Smooth muscle cell (in vitro differentiated cells): ENCODE measurements at regions not wholly inside any gene's neighbourhood (a gene's known extent, or its start where the extent isn't known, plus 50 kb on each side); places are given as distances from the start of the nearest gene placed in this dataset.

Experiments
- DNase-seq: peaks from one replicate; lab custom pipeline; 2025; ENCODE audit not compliant: unreplicated experiment; lab: John Stamatoyannopoulos, UW
- H2AFZ ChIP-seq: fragments of 200-600 bp; sonication (generic); 2 replicates; pipeline ENCODE4 v1.6.0; 2016; ENCODE audit warnings: antibody characterized with exemption, low read depth, mild to moderate bottlenecking
- H3F3A ChIP-seq: fragments of 200-600 bp; sonication (generic); 2 replicates; pipeline ENCODE4 v1.6.0; 2017; ENCODE audit warnings: antibody characterized with exemption, low read depth
- H3K27ac ChIP-seq: fragments of 200-600 bp; sonication (generic); 2 replicates; pipeline ENCODE4 v1.5.1; 2016; ENCODE audit warnings: low read depth, mild to moderate bottlenecking
- H3K27me3 ChIP-seq: fragments of 200-600 bp; sonication (generic); 2 replicates; pipeline ENCODE4 v1.6.1; 2016; ENCODE audit warnings: low read depth, mild to moderate bottlenecking
- H3K36me3 ChIP-seq: fragments of 200-600 bp; sonication (generic); 2 replicates; pipeline ENCODE4 v1.5.1; 2016; ENCODE audit warnings: low read depth
- H3K4me1 ChIP-seq: fragments of 200-600 bp; sonication (generic); 2 replicates; pipeline ENCODE4 v1.5.1; 2016; ENCODE audit warnings: low read depth
- H3K4me2 ChIP-seq: fragments of 200-600 bp; sonication (generic); 2 replicates; pipeline ENCODE4 v1.6.0; 2016; ENCODE audit warnings: mild to moderate bottlenecking
- H3K4me3 ChIP-seq: fragments of 200-600 bp; sonication (generic); 2 replicates; pipeline ENCODE4 v1.5.1; 2016; ENCODE audit warnings: mild to moderate bottlenecking
- H3K79me2 ChIP-seq: fragments of 200-600 bp; sonication (generic); 2 replicates; pipeline ENCODE4 v1.6.0; 2016; ENCODE audit warnings: low read depth, mild to moderate bottlenecking
- H3K9ac ChIP-seq: fragments of 200-600 bp; sonication (generic); 2 replicates; pipeline ENCODE4 v1.6.0; 2016; ENCODE audit warnings: low read depth
- H3K9me3 ChIP-seq: fragments of 200-600 bp; sonication (generic); replicated peaks from 2 replicates; pipeline ENCODE4 v1.5.1; 2016; ENCODE audit warnings: low read depth
- H4K20me1 ChIP-seq: fragments of 200-600 bp; sonication (generic); 2 replicates; pipeline ENCODE4 v1.6.0; 2016; ENCODE audit warnings: low read depth
- CTCF ChIP-seq: fragments of 200-600 bp; sonication (generic); IDR thresholded peaks from 2 replicates; pipeline ENCODE4 v1.5.1; 2017; ENCODE audit warnings: borderline replicate concordance, mild to moderate bottlenecking, antibody characterized with exemption; ENCODE audit not compliant: insufficient read depth, poor library complexity, severe bottlenecking
- WGBS: methylation state at CpG from one replicate; pipeline ENCODE4 v1.1.7; 2016; ENCODE audit warnings: low lambda C conversion rate; 5-methylcytosine and 5-hydroxymethylcytosine counted together

DNA sequence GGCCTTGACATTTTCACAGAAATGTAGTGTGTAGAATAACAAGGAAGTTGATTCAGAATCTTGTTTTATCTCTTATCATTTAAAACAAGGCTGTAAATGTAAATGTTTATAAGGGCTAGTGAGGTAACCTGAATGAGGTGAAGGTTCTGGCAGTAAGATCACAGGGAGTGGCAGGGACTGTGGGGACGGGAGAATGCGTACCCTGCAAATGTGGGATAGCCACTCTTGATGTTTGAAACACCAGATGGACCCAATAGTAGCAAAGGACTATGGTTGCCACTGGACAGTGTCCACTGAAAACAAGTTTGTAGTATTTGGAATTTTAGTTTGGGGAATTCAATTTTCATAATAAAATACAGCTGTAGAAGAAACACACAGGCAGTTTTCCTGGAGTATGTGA is 155.3 kb downstream of the FHIP1A start:
- DNase-seq = no peak
- no peak overlapping the region for H3K27ac ChIP-seq
- no peaks in the 10 kb centered on the region for H3K36me3 ChIP-seq
- no peaks in the 10 kb centered on the region for H3K9me3 ChIP-seq
- H4K20me1 ChIP-seq = no peaks in the 10 kb centered on the region
- no peak overlapping the region for H2AFZ ChIP-seq
- no peak overlapping the region for H3K4me3 ChIP-seq
- no peak overlapping the region for H3K9ac ChIP-seq
- WGBS = 87% methylated on average over 2 of the region's 2 CpGs
- no peaks in the 10 kb centered on the region for H3K4me1 ChIP-seq
- H3F3A ChIP-seq = no peaks in the 10 kb centered on the region
- TF ChIP-seq CTCF = no peak
- H3K79me2 ChIP-seq = no peaks in the 10 kb centered on the region
- no peaks in the 10 kb centered on the region for H3K27me3 ChIP-seq
- no peak overlapping the region for H3K4me2 ChIP-seq

DNA sequence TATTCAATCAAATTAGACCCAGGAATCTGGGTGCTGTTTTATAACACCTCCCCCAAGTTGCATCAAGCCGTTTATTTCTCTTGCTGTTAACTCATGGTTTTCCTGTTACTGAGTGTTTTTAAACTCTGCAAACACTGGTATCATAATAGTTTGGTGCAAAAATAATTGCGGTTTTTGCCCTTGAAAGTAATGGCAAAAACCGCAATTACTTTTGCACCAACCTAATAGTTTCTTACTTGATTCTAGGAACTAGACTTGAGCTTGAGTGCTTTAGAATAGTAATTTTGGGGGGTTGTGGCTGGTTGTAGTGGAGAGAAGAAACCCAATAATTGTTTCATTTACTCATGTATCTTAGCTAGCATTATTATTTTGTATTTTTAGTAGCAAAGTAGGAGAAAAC is 156.6 kb downstream of the FHIP1A start:
- WGBS = 94% methylated on average over 3 of the region's 3 CpGs
- H3K4me1 ChIP-seq = no peaks in the 10 kb centered on the region

GRCh38 chr4:151566053-151566452 is 157.1 kb downstream of the FHIP1A start:
- TF ChIP-seq CTCF = no peak
- Histone ChIP-seq H2AFZ (no peak overlapping the region), H3K27ac (no peak overlapping the region), H3K27me3 (no peaks in the 10 kb centered on the region), H3K9ac (no peak overlapping the region), H3K79me2 (no peaks in the 10 kb centered on the region), H3K9me3 (no peaks in the 10 kb centered on the region), H3K4me2 (no peak overlapping the region), H3F3A (no peaks in the 10 kb centered on the region), H3K4me1 (no peaks in the 10 kb centered on the region), H4K20me1 (no peaks in the 10 kb centered on the region), H3K4me3 (no peak overlapping the region), H3K36me3 (no peaks in the 10 kb centered on the region)
- DNase-seq = no peak
- 90% methylated on average over 3 of the region's 3 CpGs for WGBS

More for the DNA sequence above, 156.6 kb downstream of the FHIP1A start:
- no peak overlapping the region for H2AFZ ChIP-seq
- no peaks in the 10 kb centered on the region for H3K79me2 ChIP-seq
- H3K4me3 ChIP-seq = no peak overlapping the region
- H3K4me2 ChIP-seq = no peak overlapping the region
- H3K9ac ChIP-seq = no peak overlapping the region
- no peaks in the 10 kb centered on the region for H3K36me3 ChIP-seq
- no peaks in the 10 kb centered on the region for H3F3A ChIP-seq
- TF ChIP-seq CTCF = no peak
- no peaks in the 10 kb centered on the region for H4K20me1 ChIP-seq
- H3K27me3 ChIP-seq = no peaks in the 10 kb centered on the region
- no peaks in the 10 kb centered on the region for H3K9me3 ChIP-seq
- no peak overlapping the region for H3K27ac ChIP-seq
- DNase-seq = no peak

GRCh38 chr4:151567056-151567455 is 158.1 kb downstream of the FHIP1A start:
- no peaks in the 10 kb centered on the region for H3K36me3 ChIP-seq
- no peak overlapping the region for H3K4me2 ChIP-seq
- H3K4me3 ChIP-seq = no peak overlapping the region
- no peak for DNase-seq
- no peak overlapping the region for H2AFZ ChIP-seq
- no peaks in the 10 kb centered on the region for H3K9me3 ChIP-seq
- H3K27me3 ChIP-seq = no peaks in the 10 kb centered on the region
- TF ChIP-seq CTCF = no peak
- H3K9ac ChIP-seq = no peak overlapping the region
- H3K79me2 ChIP-seq = no peaks in the 10 kb centered on the region
- H4K20me1 ChIP-seq = no peaks in the 10 kb centered on the region
- no peak overlapping the region for H3K27ac ChIP-seq
- H3K4me1 ChIP-seq = no peaks in the 10 kb centered on the region
- 88% methylated on average over 4 of the region's 4 CpGs for WGBS
- no peaks in the 10 kb centered on the region for H3F3A ChIP-seq
